ENCODE measurements at regions not wholly inside any gene's neighbourhood (a gene's known extent, or its start where the extent isn't known, plus 50 kb on each side); places are given as distances from the start of the nearest gene placed in this dataset.
A peak's percentile ranks its signal among the peaks of the same experiment; 100 is the strongest.

DNA sequence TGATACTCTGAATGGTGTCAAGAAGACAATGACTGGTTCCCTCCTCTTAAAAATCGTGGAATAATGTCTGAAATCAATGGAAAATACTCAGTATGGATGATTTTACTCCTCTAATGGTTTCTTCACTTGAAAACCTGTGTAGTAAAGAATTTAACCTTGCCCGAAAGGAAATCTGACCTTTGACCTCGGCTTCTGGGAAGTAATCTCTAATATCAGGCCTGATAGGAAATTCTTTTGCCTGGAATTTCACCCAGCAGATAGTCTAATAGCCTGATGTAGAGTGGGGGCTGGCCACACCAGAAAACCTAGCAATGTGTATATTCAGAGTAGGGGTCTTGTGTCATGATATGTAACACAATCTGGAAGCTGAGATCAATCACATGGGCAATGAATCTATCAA is 91.5 kb upstream of the GOLIM4 start:
- in situ Hi-C loops (cut with MboI; ENCODE audit: low pct_unique_long_range_greater_than_20kb, low sequenced_read_pairs), result no loop called here
- DNase-seq, result no peak

DNA sequence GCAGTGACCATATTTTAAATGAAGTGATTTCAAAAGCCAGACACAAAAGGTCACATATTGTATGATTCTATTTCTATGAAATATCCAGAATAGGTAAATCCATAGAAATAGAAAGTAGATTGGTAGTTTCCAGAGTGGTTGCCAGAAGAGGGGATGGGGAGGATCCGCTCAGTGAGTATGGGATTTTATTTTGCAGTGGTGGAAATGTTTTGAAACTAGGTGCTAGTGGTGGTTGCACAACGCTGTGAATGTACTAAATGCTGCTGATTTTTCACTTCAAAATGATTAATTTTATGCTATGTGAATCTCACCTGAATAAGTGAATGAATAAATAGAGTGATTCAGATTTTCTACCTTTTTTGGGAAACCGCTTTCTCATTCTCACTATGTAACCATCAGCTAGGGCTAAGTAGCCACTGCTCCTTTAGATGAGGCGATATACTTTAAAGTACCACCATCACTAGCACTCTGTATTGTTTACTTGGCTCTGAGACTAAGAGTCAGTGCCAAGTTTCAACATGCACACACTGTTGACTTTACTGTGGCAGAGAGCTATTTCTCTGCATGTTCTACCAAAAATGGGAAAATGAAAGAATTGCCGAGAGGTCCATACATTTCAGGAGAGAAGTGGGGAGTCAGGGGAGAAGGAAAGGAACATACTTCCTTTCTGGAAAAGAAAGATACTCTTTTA is 90.7 kb upstream of the GOLIM4 start:
- in situ Hi-C loops (cut with MboI; ENCODE audit: low pct_unique_long_range_greater_than_20kb, low sequenced_read_pairs), result no loop called here
- no peak for DNase-seq

DNA sequence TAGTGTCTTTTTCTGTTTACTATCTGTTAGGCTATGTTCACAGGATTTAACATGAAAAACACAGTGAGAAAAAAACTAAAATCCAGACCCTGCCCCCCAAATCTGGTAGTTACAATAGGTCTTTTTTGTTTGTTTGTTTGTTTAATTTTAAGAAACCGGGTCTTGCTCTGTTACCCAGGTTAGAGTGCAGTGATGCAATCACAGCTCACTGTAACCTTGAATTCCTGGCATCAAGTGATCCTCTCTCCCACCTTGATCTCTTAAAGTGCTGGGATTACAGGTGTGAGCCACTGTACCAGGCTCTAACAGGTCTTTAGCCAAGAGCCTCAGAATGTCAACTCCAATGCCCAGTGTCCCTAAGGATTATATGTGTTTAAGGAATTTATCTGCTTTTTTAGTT is 88.0 kb upstream of the GOLIM4 start:
- in situ Hi-C loops (cut with MboI; ENCODE audit: low pct_unique_long_range_greater_than_20kb, low sequenced_read_pairs), result no loop called here
- DNase-seq, result no peak

DNA sequence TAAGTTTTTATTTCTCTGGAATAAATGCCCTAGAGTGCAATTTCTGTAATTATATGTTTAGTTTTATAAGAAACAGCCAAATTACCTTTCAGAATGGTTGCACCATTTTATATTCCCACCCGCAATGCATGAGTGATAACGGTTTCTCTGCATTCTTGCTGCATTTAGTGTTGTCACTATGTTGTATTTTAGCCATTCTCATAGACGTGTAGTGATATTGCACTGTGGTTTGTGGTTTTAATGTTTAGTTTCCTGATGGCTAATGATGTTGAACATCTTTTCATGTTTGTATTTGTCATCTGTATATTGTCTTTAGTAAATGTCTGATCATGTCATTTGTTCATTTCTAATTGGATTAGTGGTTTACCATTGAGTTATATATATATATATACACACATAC is 73.0 kb upstream of the GOLIM4 start:
- in situ Hi-C loops (cut with MboI; ENCODE audit: low pct_unique_long_range_greater_than_20kb, low sequenced_read_pairs), result loop anchor here (25.0 kb wide), 2 partner anchors 106 to 231 kb away; no protein-coding TSS in a partner anchor
- DNase-seq, result no peak

DNA sequence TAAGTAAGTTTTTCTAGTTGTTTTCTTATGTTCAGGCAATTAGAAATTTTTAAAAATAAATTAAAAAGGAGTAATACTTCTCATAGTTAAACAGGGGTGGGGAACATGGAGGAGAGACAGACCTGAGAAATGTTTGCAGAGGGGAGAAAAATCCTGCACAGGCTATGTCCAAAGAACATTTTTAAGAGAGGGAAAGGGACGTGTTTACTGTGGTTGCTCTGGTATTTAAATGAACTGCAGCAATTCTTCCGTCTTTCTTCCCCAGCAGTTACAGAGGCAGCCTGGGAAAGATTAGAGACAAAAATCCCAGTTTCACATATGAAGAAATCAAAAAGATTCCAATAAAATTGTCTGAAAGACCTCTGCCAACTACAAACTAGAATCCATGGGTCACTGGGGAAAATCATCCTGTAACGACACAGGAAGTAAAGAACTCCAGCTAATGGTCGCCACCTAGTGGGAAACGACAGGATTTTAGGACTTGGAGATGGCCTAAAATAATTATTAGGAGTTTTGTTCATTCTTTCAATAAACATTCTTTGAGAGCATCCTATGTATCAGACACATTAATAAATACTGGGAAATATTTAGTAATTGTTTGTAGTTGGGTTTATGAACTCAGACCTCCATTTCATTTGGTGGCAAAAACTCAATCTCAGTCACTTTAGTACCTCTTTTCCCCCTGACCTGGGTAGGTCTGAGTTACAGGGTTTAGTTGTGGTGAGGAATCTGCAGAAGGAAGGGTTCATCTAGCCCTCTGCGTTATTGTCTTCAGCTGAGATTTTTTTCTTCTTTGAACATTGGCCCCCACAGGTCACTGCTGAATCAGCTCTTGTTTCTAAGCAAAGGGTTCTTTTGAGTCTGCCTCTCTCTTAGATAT is 69.9 kb upstream of the GOLIM4 start:
- in situ Hi-C loops (cut with MboI; ENCODE audit: low pct_unique_long_range_greater_than_20kb, low sequenced_read_pairs), result loop anchor here (25.0 kb wide), 2 partner anchors 103 to 228 kb away; no protein-coding TSS in a partner anchor
- DNase-seq, result peak; percentile 70

DNA sequence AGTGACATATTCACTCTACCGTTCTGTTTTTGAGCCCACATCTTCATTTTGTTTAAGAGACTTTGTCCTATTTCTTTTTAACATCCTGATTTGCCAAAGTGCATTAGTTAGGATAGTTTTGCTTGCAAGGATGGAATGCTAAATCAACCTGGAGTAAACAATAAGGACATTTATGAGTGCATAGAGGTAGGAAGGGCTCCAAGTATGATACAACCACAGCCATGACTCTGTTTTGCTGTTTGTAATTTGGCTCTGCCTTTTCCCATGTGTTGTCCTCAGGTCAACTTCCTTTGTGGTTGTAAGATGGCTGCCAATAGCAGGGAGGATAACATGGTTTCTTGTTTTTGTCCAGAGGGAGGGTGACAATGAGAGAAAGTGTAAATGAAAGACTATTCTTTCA is 66.4 kb upstream of the GOLIM4 start:
- in situ Hi-C loops (cut with MboI; ENCODE audit: low pct_unique_long_range_greater_than_20kb, low sequenced_read_pairs), result loop anchor here (25.0 kb wide), 2 partner anchors 100 to 225 kb away; no protein-coding TSS in a partner anchor
- no peak for DNase-seq

DNA sequence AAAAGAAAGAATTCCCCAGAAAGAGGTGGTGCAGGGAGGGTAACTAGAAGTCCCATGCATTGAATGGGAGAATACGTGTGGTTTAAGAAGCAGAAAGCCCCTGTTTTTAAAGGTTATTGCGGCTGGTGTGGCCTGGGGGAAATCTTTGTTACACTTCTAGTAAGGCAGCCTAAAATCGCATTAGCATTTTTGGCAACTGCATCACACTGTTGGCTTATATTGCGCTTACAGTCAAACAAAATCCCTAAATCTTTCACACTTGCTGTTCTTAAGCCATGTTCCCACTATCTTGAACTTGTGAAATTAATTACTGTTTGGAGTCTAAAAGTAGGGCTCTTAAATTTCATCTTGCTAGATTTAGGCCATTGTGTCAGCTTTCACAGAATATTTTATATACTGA is 66.0 kb upstream of the GOLIM4 start:
- in situ Hi-C loops (cut with MboI; ENCODE audit: low pct_unique_long_range_greater_than_20kb, low sequenced_read_pairs), result loop anchor here (25.0 kb wide), 2 partner anchors 99 to 224 kb away; no protein-coding TSS in a partner anchor
- no peak for DNase-seq

DNA sequence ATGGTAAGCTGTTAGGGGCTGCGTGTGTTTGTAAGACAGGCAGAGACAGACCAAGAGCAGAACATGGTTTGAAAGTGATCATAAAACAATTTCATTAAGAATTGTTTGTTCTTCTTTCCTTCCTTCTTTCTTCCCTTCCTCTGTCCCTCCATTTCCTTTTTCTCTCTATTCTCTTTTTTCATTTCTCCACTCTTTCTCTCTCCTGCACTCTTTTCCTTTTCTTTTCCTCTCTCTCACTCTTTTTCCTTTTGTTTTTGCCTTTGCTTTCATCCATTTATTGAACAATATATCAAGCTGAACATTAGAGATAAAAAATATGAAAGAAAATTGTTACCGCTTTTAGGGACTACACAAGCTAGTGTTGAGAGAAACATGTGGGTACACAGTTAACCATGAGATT is 62.2 kb upstream of the GOLIM4 start:
- in situ Hi-C loops (cut with MboI; ENCODE audit: low pct_unique_long_range_greater_than_20kb, low sequenced_read_pairs), result loop anchor here (25.0 kb wide), 2 partner anchors 96 to 221 kb away; no protein-coding TSS in a partner anchor
- no peak for DNase-seq

DNA sequence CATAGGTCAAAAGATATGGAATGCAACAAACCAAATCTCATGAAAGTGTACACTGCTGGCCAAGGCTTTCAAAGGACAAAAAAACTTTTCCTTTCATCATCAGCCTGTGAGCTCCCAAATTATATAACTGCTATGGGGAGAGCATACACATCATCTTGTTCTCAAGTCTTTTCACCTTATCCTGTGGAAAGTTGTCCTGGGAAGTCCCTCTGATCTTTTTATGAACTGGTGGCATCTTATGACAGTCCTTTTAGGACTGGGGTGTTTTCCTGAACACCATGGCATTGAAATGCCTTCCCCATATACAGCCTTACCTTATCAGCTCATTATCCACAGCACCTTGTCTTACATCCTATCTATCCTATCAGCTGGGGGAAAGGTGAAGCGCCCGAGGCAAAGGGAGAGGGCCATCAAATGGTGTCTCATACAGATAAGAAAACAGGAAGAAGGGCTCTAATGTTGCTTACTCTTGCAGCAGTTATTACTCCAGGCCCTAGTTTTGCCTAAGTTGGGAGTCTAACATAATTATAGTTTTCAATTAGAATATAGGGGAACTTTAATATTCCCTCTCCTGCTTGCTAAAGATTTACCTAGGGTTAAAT is 61.5 kb upstream of the GOLIM4 start:
- DNase-seq, result peak; percentile 77
- in situ Hi-C loops (cut with MboI; ENCODE audit: low pct_unique_long_range_greater_than_20kb, low sequenced_read_pairs), result loop anchor here (25.0 kb wide), 2 partner anchors 95 to 220 kb away; no protein-coding TSS in a partner anchor

DNA sequence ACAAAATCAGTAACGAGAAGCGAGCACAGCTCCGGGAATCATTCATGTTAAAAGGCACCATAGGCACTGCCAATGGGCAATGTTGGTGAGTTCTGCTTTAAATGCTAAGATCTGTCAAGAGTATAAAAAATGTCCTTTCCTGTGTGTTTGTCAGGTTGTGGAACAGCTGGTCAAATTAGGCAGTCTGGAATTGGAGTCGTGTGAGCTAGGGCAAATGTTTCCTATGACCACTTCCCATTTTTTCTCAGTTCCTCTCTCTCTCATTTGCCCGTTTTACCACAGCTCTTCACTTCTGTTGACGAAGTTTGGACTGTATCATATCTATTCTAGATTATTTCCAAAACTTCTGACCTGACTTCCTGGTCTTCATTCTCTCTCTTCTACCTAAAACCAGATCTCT is 60.8 kb upstream of the GOLIM4 start:
- in situ Hi-C loops (cut with MboI; ENCODE audit: low pct_unique_long_range_greater_than_20kb, low sequenced_read_pairs), result loop anchor here (25.0 kb wide), 2 partner anchors 94 to 219 kb away; no protein-coding TSS in a partner anchor
- peak; percentile 93 for DNase-seq

DNA sequence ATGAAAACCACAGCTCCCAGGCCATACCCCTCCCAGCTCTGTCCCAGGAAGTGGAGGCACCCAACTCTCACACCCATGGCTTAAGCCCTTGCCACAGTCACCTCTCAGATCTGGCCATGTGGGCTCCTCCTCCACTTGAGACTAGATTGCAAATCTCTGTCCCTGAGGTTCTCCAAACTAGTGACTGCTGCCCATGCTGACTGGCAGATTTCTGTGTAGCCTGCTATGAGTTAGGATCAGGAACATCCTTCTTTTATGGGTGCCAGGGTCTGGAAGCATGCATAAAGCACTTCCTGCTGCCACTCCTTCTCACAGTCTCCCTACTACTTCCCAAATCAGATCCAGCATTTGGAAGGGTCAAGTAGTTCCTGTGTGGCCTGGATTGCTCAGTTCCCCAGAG is 59.6 kb upstream of the GOLIM4 start:
- no peak for DNase-seq
- in situ Hi-C loops (cut with MboI; ENCODE audit: low pct_unique_long_range_greater_than_20kb, low sequenced_read_pairs), result loop anchor here (25.0 kb wide), 2 partner anchors 93 to 218 kb away; no protein-coding TSS in a partner anchor

DNA sequence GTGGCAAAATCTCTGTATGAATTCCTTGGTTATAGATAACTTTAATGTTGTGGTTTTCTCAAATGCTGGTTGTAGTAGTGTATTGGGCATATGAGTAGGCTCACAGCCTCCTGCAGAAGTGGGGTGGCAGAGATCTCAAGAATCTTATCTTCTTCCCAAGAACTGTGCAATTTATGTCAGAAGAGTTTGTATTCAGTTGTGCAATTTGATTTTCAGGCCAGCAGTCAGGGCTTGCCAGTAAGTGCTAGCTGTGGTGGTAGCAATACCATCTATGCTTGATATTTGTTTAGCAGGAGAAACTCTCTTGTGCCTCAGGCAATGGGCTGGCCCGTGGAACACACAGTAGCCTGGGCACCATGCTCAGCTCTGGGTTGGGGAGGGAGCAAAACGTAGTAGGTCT is 58.4 kb upstream of the GOLIM4 start:
- DNase-seq, result no peak
- in situ Hi-C loops (cut with MboI; ENCODE audit: low pct_unique_long_range_greater_than_20kb, low sequenced_read_pairs), result loop anchor here (25.0 kb wide), 2 partner anchors 92 to 217 kb away; no protein-coding TSS in a partner anchor

DNA sequence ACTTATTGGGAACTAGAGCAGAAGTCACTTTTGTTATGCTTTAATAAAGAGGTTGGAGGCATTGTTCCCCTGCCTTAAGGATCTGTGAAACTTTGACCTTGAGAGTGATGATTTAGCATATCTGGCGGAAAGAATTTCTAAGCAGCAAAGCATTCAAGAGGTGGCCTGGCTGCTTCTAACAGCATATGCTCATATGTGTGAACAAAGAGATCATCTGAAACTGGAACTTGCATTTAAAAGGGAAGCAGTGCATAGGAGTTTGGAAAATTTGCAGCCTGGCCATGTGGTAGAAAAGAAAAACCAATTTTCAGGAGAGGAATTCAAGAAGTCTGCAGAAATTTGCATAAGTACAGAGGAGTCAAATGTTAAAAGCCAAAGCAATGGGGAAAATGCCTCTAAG is 56.4 kb upstream of the GOLIM4 start:
- in situ Hi-C loops (cut with MboI; ENCODE audit: low pct_unique_long_range_greater_than_20kb, low sequenced_read_pairs), result loop anchor here (25.0 kb wide), 2 partner anchors 90 to 215 kb away; no protein-coding TSS in a partner anchor
- no peak for DNase-seq
